ENCODE measurements at regions not wholly inside any gene's neighbourhood (a gene's known extent, or its start where the extent isn't known, plus 50 kb on each side); places are given as distances from the start of the nearest gene placed in this dataset.

DNA sequence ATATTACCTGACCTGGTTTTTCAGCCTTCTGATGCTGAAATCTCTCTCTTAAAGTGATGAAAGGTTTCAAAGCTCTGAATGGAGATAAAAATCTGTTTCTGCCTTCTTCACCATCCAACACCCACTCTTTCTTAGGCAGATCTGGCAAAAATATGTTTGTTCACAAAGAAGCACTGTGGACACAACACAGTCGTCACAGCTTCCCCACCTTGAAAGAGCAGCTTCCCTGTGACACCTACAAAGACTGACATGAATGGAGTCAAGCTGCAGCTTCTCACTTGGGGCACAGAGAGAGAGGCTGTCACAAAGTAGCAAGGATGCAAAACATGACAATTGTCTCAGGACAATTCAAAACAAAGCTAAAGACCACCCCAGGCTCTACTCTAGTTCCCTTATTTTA, 86.5 kb downstream of the ICOS start:
- H3K9ac ChIP-seq (ENCODE audit: low read length): no peak overlapping the region
- no peaks in the 10 kb centered on the region for H3K9me3 ChIP-seq (ENCODE audit: low read length)
- TF ChIP-seq EZH2 (IDR thresholded peaks at IDR 0.05; ENCODE audit: borderline replicate concordance, low read length): no peak
- TF ChIP-seq, protein P1, sequence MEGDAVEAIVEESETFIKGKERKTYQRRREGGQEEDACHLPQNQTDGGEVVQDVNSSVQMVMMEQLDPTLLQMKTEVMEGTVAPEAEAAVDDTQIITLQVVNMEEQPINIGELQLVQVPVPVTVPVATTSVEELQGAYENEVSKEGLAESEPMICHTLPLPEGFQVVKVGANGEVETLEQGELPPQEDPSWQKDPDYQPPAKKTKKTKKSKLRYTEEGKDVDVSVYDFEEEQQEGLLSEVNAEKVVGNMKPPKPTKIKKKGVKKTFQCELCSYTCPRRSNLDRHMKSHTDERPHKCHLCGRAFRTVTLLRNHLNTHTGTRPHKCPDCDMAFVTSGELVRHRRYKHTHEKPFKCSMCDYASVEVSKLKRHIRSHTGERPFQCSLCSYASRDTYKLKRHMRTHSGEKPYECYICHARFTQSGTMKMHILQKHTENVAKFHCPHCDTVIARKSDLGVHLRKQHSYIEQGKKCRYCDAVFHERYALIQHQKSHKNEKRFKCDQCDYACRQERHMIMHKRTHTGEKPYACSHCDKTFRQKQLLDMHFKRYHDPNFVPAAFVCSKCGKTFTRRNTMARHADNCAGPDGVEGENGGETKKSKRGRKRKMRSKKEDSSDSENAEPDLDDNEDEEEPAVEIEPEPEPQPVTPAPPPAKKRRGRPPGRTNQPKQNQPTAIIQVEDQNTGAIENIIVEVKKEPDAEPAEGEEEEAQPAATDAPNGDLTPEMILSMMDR (IDR thresholded peaks at IDR 0.05; ENCODE audit: low read length): no peak
- H4K20me1 ChIP-seq (ENCODE audit: insufficient read depth, low read length): no peaks in the 10 kb centered on the region
- H3K36me3 ChIP-seq (ENCODE audit: insufficient read depth, low read length): no peaks in the 10 kb centered on the region
- H3K27ac ChIP-seq (ENCODE audit: low read depth, low read length, poor library complexity, severe bottlenecking): no peak overlapping the region
- no peak overlapping the region for H3K4me2 ChIP-seq (ENCODE audit: low read length)
- no peaks in the 10 kb centered on the region for H3F3A ChIP-seq (ENCODE audit: insufficient read depth, low read length)
- H3K4me1 ChIP-seq (ENCODE audit: insufficient read depth, low read length, severe bottlenecking): no peaks in the 10 kb centered on the region
- no peak overlapping the region for H3K4me3 ChIP-seq (ENCODE audit: low read depth, low read length, poor library complexity, severe bottlenecking)
- H2AFZ ChIP-seq (ENCODE audit: low read length): no peak overlapping the region
- no peaks in the 10 kb centered on the region for H3K79me2 ChIP-seq (ENCODE audit: insufficient read depth, low read length)
- no peaks in the 10 kb centered on the region for H3K9me2 ChIP-seq (ENCODE audit: low read depth, low read length)
- H3K27me3 ChIP-seq (ENCODE audit: insufficient read depth, low read length): 0 out of 2 replicates have a peak, but pooled peaks cover 3% of the 10 kb centered on the region

DNA sequence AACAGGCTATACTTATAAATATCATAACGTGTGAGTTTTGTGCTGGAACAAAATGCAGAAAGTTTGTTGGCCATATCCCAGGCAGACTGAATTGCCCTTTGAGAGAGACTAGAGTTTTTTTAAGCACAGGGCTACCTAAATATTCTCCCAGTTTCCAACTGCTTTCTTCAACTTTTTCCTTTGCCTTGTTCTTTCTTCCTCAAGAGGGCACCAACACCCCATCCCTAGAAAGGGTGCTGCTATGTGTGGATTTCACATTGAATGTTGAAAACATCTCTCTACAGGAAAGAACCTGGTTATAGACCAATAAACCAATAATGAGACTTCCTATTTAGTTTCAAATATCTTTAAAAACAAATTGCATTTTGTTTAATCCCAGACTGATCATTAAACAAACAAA, 87.9 kb downstream of the ICOS start:
- H3K27me3 ChIP-seq (ENCODE audit: insufficient read depth, low read length): 0 out of 2 replicates have a peak, but pooled peaks cover 3% of the 10 kb centered on the region
- H3K4me2 ChIP-seq (ENCODE audit: low read length): no peak overlapping the region
- no peaks in the 10 kb centered on the region for H3K9me3 ChIP-seq (ENCODE audit: low read length)
- no peak overlapping the region for H3K27ac ChIP-seq (ENCODE audit: low read depth, low read length, poor library complexity, severe bottlenecking)
- TF ChIP-seq, protein P1 (IDR thresholded peaks at IDR 0.05; ENCODE audit: low read length): peak; percentile 27; the same call in 1 of the 2 replicates
- TF ChIP-seq EZH2 (IDR thresholded peaks at IDR 0.05; ENCODE audit: borderline replicate concordance, low read length): no peak
- no peaks in the 10 kb centered on the region for H4K20me1 ChIP-seq (ENCODE audit: insufficient read depth, low read length)
- H2AFZ ChIP-seq (ENCODE audit: low read length): no peak overlapping the region
- no peaks in the 10 kb centered on the region for H3K4me1 ChIP-seq (ENCODE audit: insufficient read depth, low read length, severe bottlenecking)
- no peaks in the 10 kb centered on the region for H3K36me3 ChIP-seq (ENCODE audit: insufficient read depth, low read length)
- no peaks in the 10 kb centered on the region for H3K79me2 ChIP-seq (ENCODE audit: insufficient read depth, low read length)
- H3K9me2 ChIP-seq (ENCODE audit: low read depth, low read length): no peaks in the 10 kb centered on the region
- no peak overlapping the region for H3K9ac ChIP-seq (ENCODE audit: low read length)
- no peaks in the 10 kb centered on the region for H3F3A ChIP-seq (ENCODE audit: insufficient read depth, low read length)
- no peak overlapping the region for H3K4me3 ChIP-seq (ENCODE audit: low read depth, low read length, poor library complexity, severe bottlenecking)

DNA sequence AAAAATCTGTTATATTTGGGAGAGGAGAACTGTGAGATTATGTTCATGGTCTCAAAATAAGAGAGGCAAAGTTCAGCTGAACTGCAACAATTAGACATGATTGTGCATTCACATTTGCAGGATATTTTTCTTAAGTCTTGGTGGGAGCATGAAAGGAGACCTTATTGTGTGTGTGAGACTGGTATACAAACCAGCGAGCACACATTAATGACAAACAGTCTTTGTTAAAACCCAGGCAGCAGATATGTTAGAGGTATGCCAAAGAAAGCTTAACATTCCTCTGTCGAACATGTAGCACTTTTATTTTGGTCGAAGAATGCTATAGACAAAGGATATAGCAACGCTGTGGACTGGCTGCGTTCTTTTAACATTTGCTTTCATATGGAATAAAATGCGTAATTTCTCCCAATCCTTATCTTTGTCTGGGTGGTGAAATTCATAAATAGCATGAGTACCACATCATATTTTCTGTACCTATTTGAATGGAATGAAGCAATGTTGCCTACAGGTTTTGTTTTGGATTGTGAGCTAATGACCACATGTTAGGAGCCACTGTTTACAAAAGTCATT, 88.4 kb downstream of the ICOS start:
- no peak overlapping the region for H3K27ac ChIP-seq (ENCODE audit: low read depth, low read length, poor library complexity, severe bottlenecking)
- no peaks in the 10 kb centered on the region for H3K4me1 ChIP-seq (ENCODE audit: insufficient read depth, low read length, severe bottlenecking)

DNA sequence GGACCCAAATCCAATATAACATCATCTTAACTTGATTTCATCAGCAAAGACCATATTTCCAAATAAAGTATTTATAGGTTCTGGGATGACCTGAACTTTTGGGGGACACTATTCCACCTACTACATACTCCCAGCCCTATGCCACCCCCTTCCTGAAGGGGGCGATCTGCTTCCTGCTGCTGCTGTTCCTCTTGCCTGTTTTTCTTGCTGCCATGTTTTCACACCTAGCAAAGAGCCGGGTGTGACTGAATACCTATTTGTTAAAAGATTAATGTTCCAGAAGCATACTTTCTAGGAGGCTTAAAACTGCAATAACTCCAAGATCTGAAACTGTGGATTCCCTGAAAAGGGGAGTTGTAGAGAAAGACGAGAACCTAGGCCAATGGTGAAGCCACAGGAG, 89.7 kb downstream of the ICOS start:
- no peaks in the 10 kb centered on the region for H3K79me2 ChIP-seq (ENCODE audit: insufficient read depth, low read length)
- H3K9me2 ChIP-seq (ENCODE audit: low read depth, low read length): no peaks in the 10 kb centered on the region
- no peak overlapping the region for H3K4me3 ChIP-seq (ENCODE audit: low read depth, low read length, poor library complexity, severe bottlenecking)
- no peak overlapping the region for H3K27ac ChIP-seq (ENCODE audit: low read depth, low read length, poor library complexity, severe bottlenecking)
- no peaks in the 10 kb centered on the region for H3K4me1 ChIP-seq (ENCODE audit: insufficient read depth, low read length, severe bottlenecking)
- 0 out of 2 replicates have a peak, but pooled peaks cover 3% of the 10 kb centered on the region for H3K27me3 ChIP-seq (ENCODE audit: insufficient read depth, low read length)
- H3K36me3 ChIP-seq (ENCODE audit: insufficient read depth, low read length): no peaks in the 10 kb centered on the region
- H3K4me2 ChIP-seq (ENCODE audit: low read length): no peak overlapping the region
- no peaks in the 10 kb centered on the region for H4K20me1 ChIP-seq (ENCODE audit: insufficient read depth, low read length)
- no peaks in the 10 kb centered on the region for H3K9me3 ChIP-seq (ENCODE audit: low read length)
- H3F3A ChIP-seq (ENCODE audit: insufficient read depth, low read length): no peaks in the 10 kb centered on the region
- no peak overlapping the region for H2AFZ ChIP-seq (ENCODE audit: low read length)
- H3K9ac ChIP-seq (ENCODE audit: low read length): no peak overlapping the region
- TF ChIP-seq EZH2 (IDR thresholded peaks at IDR 0.05; ENCODE audit: borderline replicate concordance, low read length): no peak
- TF ChIP-seq, protein P1 (IDR thresholded peaks at IDR 0.05; ENCODE audit: low read length): peak; percentile 52

More for the DNA sequence above, 88.4 kb downstream of the ICOS start:
- H3K9ac ChIP-seq (ENCODE audit: low read length): no peak overlapping the region
- no peak overlapping the region for H3K4me2 ChIP-seq (ENCODE audit: low read length)
- no peaks in the 10 kb centered on the region for H4K20me1 ChIP-seq (ENCODE audit: insufficient read depth, low read length)
- H3K4me3 ChIP-seq (ENCODE audit: low read depth, low read length, poor library complexity, severe bottlenecking): no peak overlapping the region
- no peaks in the 10 kb centered on the region for H3K79me2 ChIP-seq (ENCODE audit: insufficient read depth, low read length)
- no peaks in the 10 kb centered on the region for H3K36me3 ChIP-seq (ENCODE audit: insufficient read depth, low read length)
- no peak overlapping the region for H2AFZ ChIP-seq (ENCODE audit: low read length)
- no peaks in the 10 kb centered on the region for H3K9me3 ChIP-seq (ENCODE audit: low read length)
- H3K27me3 ChIP-seq (ENCODE audit: insufficient read depth, low read length): 0 out of 2 replicates have a peak, but pooled peaks cover 3% of the 10 kb centered on the region
- no peaks in the 10 kb centered on the region for H3F3A ChIP-seq (ENCODE audit: insufficient read depth, low read length)
- no peaks in the 10 kb centered on the region for H3K9me2 ChIP-seq (ENCODE audit: low read depth, low read length)
- no peak for TF ChIP-seq EZH2 (IDR thresholded peaks at IDR 0.05; ENCODE audit: borderline replicate concordance, low read length)
